Mucosa of descending colon (tissue), 3 donors: ENCODE measurements at regions not wholly inside any gene's neighbourhood (a gene's known extent, or its start where the extent isn't known, plus 50 kb on each side); places are given as distances from the start of the nearest gene placed in this dataset.
A peak's percentile ranks its signal among the peaks of the same experiment; 100 is the strongest.

Experiments
- ATAC-seq: fragments of 200-7000 bp; cut with Tn5 transposase; one replicate; pipeline ENCODE4 v1.9.1; 2020; ENCODE audit warnings: mild to moderate bottlenecking, moderate library complexity
- DNase-seq, 3 donors: peaks; one replicate each; pipeline ENCODE4 v3.0.0-alpha.2; 2020
- H3K36me3 ChIP-seq: fragments of 200-600 bp; one replicate; pipeline ENCODE4 v1.8.0; 2021; ENCODE audit warnings: low read depth, mild to moderate bottlenecking
- H3K4me1 ChIP-seq: fragments of 200-600 bp; one replicate; pipeline ENCODE4 v1.8.0; 2021; ENCODE audit warnings: low read depth, mild to moderate bottlenecking
- H3K4me3 ChIP-seq: fragments of 200-600 bp; one replicate; pipeline ENCODE4 v1.8.0; 2021; ENCODE audit warnings: mild to moderate bottlenecking
- H3K9me3 ChIP-seq: fragments of 200-600 bp; one replicate; pipeline ENCODE4 v1.8.0; 2021; ENCODE audit warnings: mild to moderate bottlenecking
- intact Hi-C, 2 donors: fragments of 100-400 bp; cut with DNase I in 1 of 2; cut with micrococcal nuclease in 1 of 2; formaldehyde crosslinking; loops; one replicate each; pipeline versions ENCODE4 v1.11.0 to v1.11.1; 2022; cut with DNase I, micrococcal nuclease
- TF ChIP-seq, protein P1 (sequence below): fragments of 200-600 bp; IDR thresholded peaks from one replicate; pipeline ENCODE4 v1.8.0; 2022; ENCODE audit warnings: antibody characterized with exemption, mild to moderate bottlenecking
- donor health status: DM: no; HTN: no; CAD: no; lungs with moderate emphysema.
- donor health status: DM: no; HTN: no; CAD: no.
- donor health status: DM: no; HTN: yes; CAD: no.

DNA sequence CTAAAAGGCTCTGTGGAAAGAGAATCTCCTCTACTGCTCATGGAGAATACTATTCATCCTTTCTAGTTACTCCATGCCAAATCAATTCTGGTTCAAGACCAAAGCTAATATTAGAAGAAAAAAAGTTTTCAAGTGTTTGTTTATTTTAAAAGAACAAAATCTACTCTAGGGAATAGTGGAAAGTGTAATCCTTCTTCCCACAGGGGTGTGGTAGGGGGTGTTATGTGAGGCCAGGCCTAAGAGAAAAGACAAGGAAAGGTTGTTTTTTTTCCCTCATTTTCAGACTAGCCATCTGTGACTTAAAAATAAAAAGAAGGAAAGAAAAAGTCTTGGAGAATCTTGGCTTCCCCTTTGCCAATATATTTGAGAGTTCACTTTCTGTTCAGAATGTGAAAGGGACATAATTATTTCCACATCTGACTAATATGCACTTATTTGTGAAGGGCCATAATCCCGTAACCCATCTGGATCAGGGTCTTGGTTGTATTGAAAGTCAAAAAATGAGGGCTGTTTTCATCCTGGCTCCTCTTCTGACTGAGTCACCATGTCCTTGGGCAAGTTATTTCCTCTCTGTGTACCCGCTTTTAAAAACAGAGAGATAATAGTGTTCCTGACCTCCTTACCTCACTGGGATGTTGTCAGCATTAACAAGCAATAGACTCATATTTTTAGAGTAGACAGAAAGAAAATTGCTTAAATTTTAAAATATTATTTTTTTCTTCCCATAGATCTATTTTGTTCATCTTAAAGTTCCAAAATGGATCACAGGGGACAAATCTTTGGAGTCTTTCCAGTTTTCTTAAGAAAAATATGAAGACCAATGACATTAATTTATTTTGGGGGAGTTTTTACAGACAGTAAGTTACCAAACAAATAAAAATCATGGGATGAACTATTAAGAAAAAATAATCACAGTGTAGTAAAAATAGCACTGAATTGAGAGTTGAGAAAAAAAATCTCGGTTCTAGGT lies 233.7 kb downstream of the IBTK start:
- no peaks in the 10 kb centered on the region for H3K4me1 ChIP-seq
- no peak overlapping the region for H3K4me3 ChIP-seq
- H3K36me3 ChIP-seq: no peaks in the 10 kb centered on the region
- ATAC-seq (no peak), DNase-seq (no peak)
- TF ChIP-seq, protein P1, sequence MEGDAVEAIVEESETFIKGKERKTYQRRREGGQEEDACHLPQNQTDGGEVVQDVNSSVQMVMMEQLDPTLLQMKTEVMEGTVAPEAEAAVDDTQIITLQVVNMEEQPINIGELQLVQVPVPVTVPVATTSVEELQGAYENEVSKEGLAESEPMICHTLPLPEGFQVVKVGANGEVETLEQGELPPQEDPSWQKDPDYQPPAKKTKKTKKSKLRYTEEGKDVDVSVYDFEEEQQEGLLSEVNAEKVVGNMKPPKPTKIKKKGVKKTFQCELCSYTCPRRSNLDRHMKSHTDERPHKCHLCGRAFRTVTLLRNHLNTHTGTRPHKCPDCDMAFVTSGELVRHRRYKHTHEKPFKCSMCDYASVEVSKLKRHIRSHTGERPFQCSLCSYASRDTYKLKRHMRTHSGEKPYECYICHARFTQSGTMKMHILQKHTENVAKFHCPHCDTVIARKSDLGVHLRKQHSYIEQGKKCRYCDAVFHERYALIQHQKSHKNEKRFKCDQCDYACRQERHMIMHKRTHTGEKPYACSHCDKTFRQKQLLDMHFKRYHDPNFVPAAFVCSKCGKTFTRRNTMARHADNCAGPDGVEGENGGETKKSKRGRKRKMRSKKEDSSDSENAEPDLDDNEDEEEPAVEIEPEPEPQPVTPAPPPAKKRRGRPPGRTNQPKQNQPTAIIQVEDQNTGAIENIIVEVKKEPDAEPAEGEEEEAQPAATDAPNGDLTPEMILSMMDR: no peak
- intact Hi-C loops: no loop called here
- H3K9me3 ChIP-seq: no peaks in the 10 kb centered on the region

DNA sequence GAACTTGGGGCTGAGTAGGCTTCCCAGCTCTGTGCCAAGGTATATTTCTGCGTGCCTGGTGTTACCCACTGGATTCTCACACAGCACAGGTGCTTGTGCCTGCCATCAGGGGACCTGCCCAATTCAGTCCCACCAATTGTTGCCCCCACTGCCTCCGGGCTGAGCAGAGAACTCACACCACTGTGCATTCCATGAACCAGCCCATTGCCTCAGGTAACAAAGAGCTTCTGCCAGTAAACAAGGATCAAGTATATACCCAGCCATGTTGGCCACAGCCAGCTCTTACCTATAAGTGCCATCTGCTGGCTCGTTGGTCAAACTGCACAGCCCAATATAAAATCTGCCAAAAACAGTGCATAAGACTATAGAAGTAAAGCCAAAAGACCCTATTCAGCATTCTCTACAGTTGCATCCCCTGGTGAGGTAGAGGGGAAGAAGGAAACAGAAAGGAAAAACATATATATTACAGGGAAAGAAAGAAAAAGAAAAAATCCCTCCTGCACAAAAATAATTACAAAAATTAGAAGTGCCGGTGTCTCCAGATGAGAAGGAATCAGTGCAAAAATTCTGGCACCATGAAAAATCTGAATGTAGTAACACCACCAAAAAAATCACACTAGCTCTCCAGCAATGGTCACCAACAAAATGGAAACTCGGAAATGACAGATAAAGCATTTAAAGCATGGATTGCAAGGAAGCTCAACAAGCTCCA lies 241.4 kb downstream of the IBTK start:
- Histone ChIP-seq H3K9me3 (peaks cover 4% of the 10 kb centered on the region), H3K36me3 (no peaks in the 10 kb centered on the region), H3K4me1 (no peaks in the 10 kb centered on the region), H3K4me3 (no peak overlapping the region)
- ATAC-seq (peak; percentile 73), DNase-seq (peak in 1 of 3 donors; percentile 35)
- TF ChIP-seq, protein P1: no peak
- intact Hi-C loops: no loop called here

DNA sequence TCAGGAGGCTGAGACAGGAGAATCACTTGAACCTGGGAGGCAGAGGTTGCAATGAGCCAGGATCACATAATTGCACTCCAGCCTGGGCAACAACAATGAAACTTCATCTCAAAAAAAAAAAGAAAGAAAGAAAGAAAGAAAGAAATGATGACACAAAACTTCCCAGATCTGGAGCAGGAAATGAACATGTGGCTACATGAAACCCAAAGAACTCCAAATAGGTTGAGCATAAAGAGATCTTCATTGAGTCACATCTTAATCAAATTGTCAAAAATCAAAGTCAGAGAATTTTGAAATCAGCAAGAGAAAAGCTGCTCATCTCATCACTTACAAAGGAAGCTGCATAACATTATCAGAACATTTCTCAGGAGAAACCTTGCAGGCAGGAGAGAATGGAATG lies 247.0 kb downstream of the IBTK start:
- Histone ChIP-seq H3K36me3 (no peaks in the 10 kb centered on the region), H3K4me3 (no peak overlapping the region), H3K4me1 (no peaks in the 10 kb centered on the region), H3K9me3 (no peaks in the 10 kb centered on the region)
- intact Hi-C loops: no loop called here
- DNase-seq: no peak
- TF ChIP-seq, protein P1: no peak
- no peak for ATAC-seq

DNA sequence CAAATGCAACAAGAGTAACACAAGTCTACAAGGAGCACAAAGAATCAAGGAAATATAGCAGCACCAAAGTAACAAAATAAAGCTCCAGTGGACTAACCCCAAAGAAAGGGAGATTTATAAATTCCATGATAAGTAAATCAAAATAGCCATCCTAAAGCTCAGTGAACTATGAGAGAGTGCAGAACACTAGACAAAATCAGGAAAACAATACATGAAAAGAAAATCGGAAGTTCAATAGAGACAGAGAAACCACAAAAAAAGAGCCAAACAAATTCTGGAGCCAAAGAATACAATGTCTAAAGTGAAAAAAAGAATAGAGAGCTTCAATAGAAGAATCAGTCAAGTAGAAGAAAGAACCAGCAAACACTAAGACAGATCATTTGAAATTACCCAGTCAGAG lies 247.3 kb upstream of the TENT5A start:
- DNase-seq: no peak
- no peaks in the 10 kb centered on the region for H3K9me3 ChIP-seq
- no peaks in the 10 kb centered on the region for H3K4me1 ChIP-seq
- no peak overlapping the region for H3K4me3 ChIP-seq
- intact Hi-C loops: no loop called here
- no peaks in the 10 kb centered on the region for H3K36me3 ChIP-seq
- TF ChIP-seq, protein P1: no peak
- ATAC-seq: no peak

DNA sequence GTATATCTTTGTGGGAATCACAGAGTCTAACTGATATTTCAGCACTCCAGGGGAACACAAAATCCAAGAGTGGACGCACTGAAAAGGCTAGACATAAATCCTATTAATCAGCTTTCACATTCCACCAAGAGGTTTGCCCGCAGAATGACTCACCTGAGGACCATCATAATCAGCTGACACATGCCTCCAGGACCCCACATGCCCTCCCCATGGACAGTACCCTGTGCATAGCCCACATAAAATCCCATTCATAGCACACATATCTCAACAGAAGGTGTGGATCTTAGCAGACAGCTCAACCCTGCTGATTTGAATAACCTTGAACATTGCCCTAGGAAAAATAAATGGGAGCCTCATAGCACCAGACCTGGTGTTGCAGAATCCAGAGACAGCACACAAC lies 246.8 kb upstream of the TENT5A start:
- TF ChIP-seq, protein P1: no peak
- Histone ChIP-seq H3K9me3 (no peaks in the 10 kb centered on the region), H3K4me1 (no peaks in the 10 kb centered on the region), H3K36me3 (no peaks in the 10 kb centered on the region), H3K4me3 (no peak overlapping the region)
- ATAC-seq (no peak), DNase-seq (no peak)
- intact Hi-C loops: no loop called here
